NT2/D1 (cell line): ENCODE measurements at regions not wholly inside any gene's neighbourhood (a gene's known extent, or its start where the extent isn't known, plus 50 kb on each side); places are given as distances from the start of the nearest gene placed in this dataset.

Experiments used
- DNase-seq: peaks from one replicate; pipeline ENCODE4 v3.0.0-alpha.2; 2011; ENCODE audit warnings: low read depth, low spot score
- H3K27me3 ChIP-seq: 2 replicates; pipeline ENCODE4 v1.6.0; 2011; ENCODE audit warnings: mild to moderate bottlenecking; ENCODE audit not compliant: insufficient read length, insufficient read depth
- H3K36me3 ChIP-seq: 2 replicates; pipeline ENCODE4 v1.6.1; 2011; ENCODE audit warnings: mild to moderate bottlenecking, low read length, mixed read lengths; ENCODE audit not compliant: insufficient read depth, insufficient read length
- H3K4me1 ChIP-seq: 2 replicates; pipeline ENCODE4 v1.5.1; 2011; ENCODE audit not compliant: insufficient read depth, insufficient read length
- H3K4me3 ChIP-seq: 2 replicates; pipeline ENCODE4 v1.5.1; 2011; ENCODE audit warnings: low read depth; ENCODE audit not compliant: insufficient read length
- H3K9ac ChIP-seq: 2 replicates; pipeline ENCODE4 v1.6.0; 2011; ENCODE audit warnings: low read depth; ENCODE audit not compliant: insufficient read length
- H3K9me3 ChIP-seq: 2 replicates; pipeline ENCODE4 v1.5.1; 2011; ENCODE audit warnings: mild to moderate bottlenecking, low read length; ENCODE audit not compliant: insufficient read depth
- SUZ12 ChIP-seq: IDR thresholded peaks from 2 replicates; pipeline ENCODE4 v1.6.1; 2011; ENCODE audit not compliant: insufficient read length, insufficient read depth; ENCODE audit errors: extremely low read depth
- YY1 ChIP-seq: IDR thresholded peaks from 2 replicates; pipeline ENCODE4 v1.6.1; 2011; ENCODE audit not compliant: insufficient read length, insufficient read depth
- ZNF274 ChIP-seq: IDR thresholded peaks from 2 replicates; pipeline ENCODE4 v1.6.1; 2011; ENCODE audit warnings: mild to moderate bottlenecking, low read depth, low read length

GRCh38 chr3:6254490-6254889 is 606.4 kb upstream of the GRM7 start:
- TF ChIP-seq ZNF274 (no peak), YY1 (no peak), SUZ12 (no peak)
- no peaks in the 10 kb centered on the region for H3K27me3 ChIP-seq
- H3K9me3 ChIP-seq, result no peaks in the 10 kb centered on the region

GRCh38 chr3:6255229-6255628 is 605.7 kb upstream of the GRM7 start:
- Histone ChIP-seq H3K4me3 (no peak overlapping the region), H3K36me3 (no peaks in the 10 kb centered on the region), H3K9ac (no peak overlapping the region), H3K4me1 (no peaks in the 10 kb centered on the region), H3K27me3 (no peaks in the 10 kb centered on the region), H3K9me3 (no peaks in the 10 kb centered on the region)
- TF ChIP-seq YY1 (no peak), ZNF274 (no peak), SUZ12 (no peak)
- DNase-seq, result no peak

More at GRCh38 chr3:6254490-6254889, 606.4 kb upstream of the GRM7 start:
- Histone ChIP-seq H3K4me3 (no peak overlapping the region), H3K36me3 (no peaks in the 10 kb centered on the region), H3K9ac (no peak overlapping the region), H3K4me1 (no peaks in the 10 kb centered on the region)
- DNase-seq, result no peak

GRCh38 chr3:6260551-6261191 is 600.2 kb upstream of the GRM7 start:
- TF ChIP-seq SUZ12, result no peak
- no peak for TF ChIP-seq ZNF274
- TF ChIP-seq YY1, result no peak
- Histone ChIP-seq H3K9ac (no peak overlapping the region), H3K27me3 (no peaks in the 10 kb centered on the region), H3K36me3 (no peaks in the 10 kb centered on the region), H3K4me1 (no peaks in the 10 kb centered on the region), H3K9me3 (no peaks in the 10 kb centered on the region), H3K4me3 (no peak overlapping the region)
- DNase-seq, result no peak

DNA sequence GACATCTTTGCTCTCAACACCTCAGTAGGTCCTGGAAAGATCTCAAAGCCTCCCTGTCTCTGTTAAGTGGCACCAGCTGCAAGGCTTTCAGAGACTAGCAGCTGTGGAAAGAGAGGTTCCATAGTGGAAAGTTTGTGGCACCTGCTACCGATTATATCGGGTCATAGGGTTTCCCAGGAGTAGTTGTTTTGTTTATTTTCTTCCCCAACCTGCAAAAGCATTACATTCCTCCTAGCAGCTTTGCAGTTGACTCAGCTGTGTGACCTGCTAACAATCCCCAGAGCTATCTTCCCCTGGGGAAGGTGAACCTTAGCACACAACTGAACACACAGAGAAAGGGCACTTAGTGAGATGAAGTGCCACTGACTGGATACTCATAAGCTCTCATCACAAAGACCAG is 598.9 kb upstream of the GRM7 start:
- TF ChIP-seq SUZ12 (no peak), ZNF274 (no peak), YY1 (no peak)
- no peak overlapping the region for H3K9ac ChIP-seq
- H3K27me3 ChIP-seq, result no peaks in the 10 kb centered on the region
- H3K36me3 ChIP-seq, result no peaks in the 10 kb centered on the region
- no peak for DNase-seq
- H3K9me3 ChIP-seq, result no peaks in the 10 kb centered on the region
- no peaks in the 10 kb centered on the region for H3K4me1 ChIP-seq
- H3K4me3 ChIP-seq, result no peak overlapping the region

- no peak for DNase-seq
- Histone ChIP-seq H3K4me3 (no peak overlapping the region), H3K27me3 (no peaks in the 10 kb centered on the region), H3K36me3 (no peaks in the 10 kb centered on the region), H3K9ac (no peak overlapping the region), H3K9me3 (no peaks in the 10 kb centered on the region), H3K4me1 (no peaks in the 10 kb centered on the region)
- TF ChIP-seq SUZ12 (no peak), ZNF274 (no peak), YY1 (no peak)
These were observed 596.9 kb upstream of the GRM7 start for GRCh38 chr3:6264036-6264435.

GRCh38 chr3:6264906-6265305 is 596.0 kb upstream of the GRM7 start:
- TF ChIP-seq SUZ12 (no peak), ZNF274 (no peak), YY1 (no peak)
- Histone ChIP-seq H3K9me3 (no peaks in the 10 kb centered on the region), H3K4me1 (no peaks in the 10 kb centered on the region), H3K9ac (no peak overlapping the region), H3K36me3 (no peaks in the 10 kb centered on the region), H3K27me3 (no peaks in the 10 kb centered on the region), H3K4me3 (no peak overlapping the region)
- DNase-seq, result no peak

DNA sequence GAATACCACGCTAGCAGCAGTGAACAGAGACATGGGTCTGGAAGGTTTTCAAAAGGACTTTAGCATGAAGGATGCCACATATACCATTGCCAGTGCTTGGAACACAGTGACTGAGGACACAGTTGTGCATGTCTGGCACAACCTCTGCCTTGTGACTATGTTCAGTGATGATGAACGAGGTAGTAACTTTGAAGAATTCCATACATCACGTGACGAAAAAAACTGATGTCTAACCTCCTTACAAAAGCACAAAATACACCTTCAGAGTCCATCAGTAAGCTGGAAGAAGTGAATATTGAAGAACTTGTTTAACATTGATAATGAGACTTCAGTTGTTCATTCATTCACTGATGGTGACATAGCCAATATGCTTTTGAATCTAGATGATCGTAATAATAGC is 594.8 kb upstream of the GRM7 start:
- no peak for DNase-seq
- H3K36me3 ChIP-seq, result no peaks in the 10 kb centered on the region
- no peaks in the 10 kb centered on the region for H3K27me3 ChIP-seq
- H3K9ac ChIP-seq, result no peak overlapping the region
- TF ChIP-seq YY1 (no peak), ZNF274 (no peak), SUZ12 (no peak)
- no peaks in the 10 kb centered on the region for H3K4me1 ChIP-seq
- no peak overlapping the region for H3K4me3 ChIP-seq
- H3K9me3 ChIP-seq, result no peaks in the 10 kb centered on the region

- TF ChIP-seq ZNF274 (no peak), YY1 (no peak), SUZ12 (no peak)
- no peaks in the 10 kb centered on the region for H3K36me3 ChIP-seq
- peaks cover 13% of the 10 kb centered on the region for H3K9me3 ChIP-seq
- no peak overlapping the region for H3K9ac ChIP-seq
- no peak overlapping the region for H3K4me3 ChIP-seq
- H3K4me1 ChIP-seq, result no peaks in the 10 kb centered on the region
- no peaks in the 10 kb centered on the region for H3K27me3 ChIP-seq
- DNase-seq, result no peak
These were observed 587.0 kb upstream of the GRM7 start for GRCh38 chr3:6273878-6274277.
